HepG2 (cell line): ENCODE measurements at regions not wholly inside any gene's neighbourhood (a gene's known extent, or its start where the extent isn't known, plus 50 kb on each side); places are given as distances from the start of the nearest gene placed in this dataset.

Source experiments
- ARHGAP35 ChIP-seq: sonication (generic); formaldehyde crosslinking; IDR thresholded peaks from 2 replicates; pipeline ENCODE4 v1.9.0; 2022; ENCODE audit warnings: mild to moderate bottlenecking, inconsistent platforms, moderate library complexity, missing genetic modification reagents, borderline replicate concordance
- ASH2L ChIP-seq: fragments of 300-600, 200-600 bp; sonication (generic); IDR thresholded peaks from 2 replicates; pipeline ENCODE4 v1.7.0; 2017; ENCODE audit warnings: low read depth, mild to moderate bottlenecking, moderate library complexity, mixed read lengths, low read length; ENCODE audit not compliant: insufficient read length
- BORCS8-MEF2B ChIP-seq: sonication (generic); formaldehyde crosslinking; IDR thresholded peaks from 2 replicates; pipeline ENCODE4 v1.8.0; 2022; ENCODE audit warnings: mild to moderate bottlenecking, missing genetic modification reagents
- CHCHD3 ChIP-seq: sonication (generic); formaldehyde crosslinking; IDR thresholded peaks from 2 replicates; pipeline ENCODE4 v1.8.0; 2022; ENCODE audit warnings: mild to moderate bottlenecking, missing genetic modification reagents, moderate library complexity
- FIP1L1 ChIP-seq: fragments of 200-400 bp; formaldehyde crosslinking; IDR thresholded peaks from 2 replicates; pipeline ENCODE4 v1.6.1; 2018; ENCODE audit warnings: low read depth, mild to moderate bottlenecking, low read length, moderate library complexity, borderline replicate concordance; ENCODE audit not compliant: insufficient read depth
- MYC ChIP-seq: sonication (generic); formaldehyde crosslinking; IDR thresholded peaks from 2 replicates; pipeline ENCODE4 v1.9.0; 2021; ENCODE audit warnings: missing genetic modification reagents, borderline replicate concordance
- SOX6 ChIP-seq, 2 experiments: fragments of 450-650 bp in 1 of 2; sonication (generic) in 1 of 2; formaldehyde crosslinking in 1 of 2; IDR thresholded peaks; 2 replicates each; pipeline versions ENCODE4 v1.4.0 to v1.6.1; 2017 to 2020; ENCODE audit warnings: antibody characterized with exemption in 1 of 2, mild to moderate bottlenecking in 1 of 2, missing genetic modification reagents in 1 of 2
- TAF15 ChIP-seq: fragments of 200-400 bp; formaldehyde crosslinking; IDR thresholded peaks from one replicate; pipeline ENCODE4 v1.6.1; 2018; ENCODE audit warnings: mild to moderate bottlenecking, low read depth, low read length; ENCODE audit not compliant: poor library complexity, severe bottlenecking
- ZFAT ChIP-seq: sonication (generic); formaldehyde crosslinking; conservative IDR thresholded peaks from 2 replicates; pipeline ENCODE4 v1.8.1; 2023; ENCODE audit warnings: missing genetic modification reagents, inconsistent platforms
- TF ChIP-seq, protein P1 (sequence below), 2 experiments: sonication (generic) in 1 of 2; formaldehyde crosslinking in 1 of 2; IDR thresholded peaks; 2 replicates each; pipeline versions ENCODE4 v1.4.0 to v1.6.1; 2016 to 2020; ENCODE audit warnings: borderline replicate concordance in 1 of 2, low read depth in 1 of 2, mild to moderate bottlenecking in 1 of 2, missing genetic modification reagents in 1 of 2
- TF ChIP-seq, protein P2 (sequence below): sonication (generic); formaldehyde crosslinking; IDR thresholded peaks from 2 replicates; pipeline ENCODE4 v1.4.0; 2020; ENCODE audit warnings: missing genetic modification reagents
- TF ChIP-seq, protein P3 (sequence below): sonication (generic); formaldehyde crosslinking; IDR thresholded peaks from 2 replicates; pipeline ENCODE4 v1.5.0; 2020; ENCODE audit warnings: missing genetic modification reagents
- TF ChIP-seq, protein P4 (sequence below): sonication (generic); formaldehyde crosslinking; IDR thresholded peaks from 2 replicates; pipeline ENCODE4 v1.8.0; 2022; ENCODE audit warnings: missing genetic modification reagents, mild to moderate bottlenecking, moderate library complexity, borderline replicate concordance

DNA sequence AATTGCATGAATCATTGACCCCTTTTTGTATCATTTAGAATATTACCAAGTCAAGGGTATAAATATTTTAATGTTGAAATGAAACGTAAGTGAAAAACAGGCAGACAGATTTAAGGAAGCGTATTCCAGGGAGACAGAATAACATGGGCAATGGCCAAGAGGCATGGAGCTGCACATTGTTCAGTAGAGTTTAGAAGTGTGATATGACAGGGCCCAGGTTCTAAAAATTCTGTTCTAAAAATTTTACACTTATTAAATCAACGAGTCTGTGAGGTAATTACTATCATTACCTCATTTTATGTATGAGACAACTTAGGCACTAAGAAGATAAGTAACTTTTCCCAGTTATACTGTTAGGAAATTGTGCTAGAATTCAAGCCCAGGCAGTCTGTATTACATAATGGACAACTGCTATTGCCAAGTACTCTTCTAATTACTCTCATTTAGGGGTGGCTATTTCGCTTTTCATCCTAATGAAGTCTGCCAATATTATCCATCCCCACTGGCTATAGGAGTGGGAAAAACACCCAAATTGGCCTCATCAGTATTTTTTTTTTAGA lies 103.2 kb upstream of the NAV3 start (continued):
- TF ChIP-seq, protein P1, sequence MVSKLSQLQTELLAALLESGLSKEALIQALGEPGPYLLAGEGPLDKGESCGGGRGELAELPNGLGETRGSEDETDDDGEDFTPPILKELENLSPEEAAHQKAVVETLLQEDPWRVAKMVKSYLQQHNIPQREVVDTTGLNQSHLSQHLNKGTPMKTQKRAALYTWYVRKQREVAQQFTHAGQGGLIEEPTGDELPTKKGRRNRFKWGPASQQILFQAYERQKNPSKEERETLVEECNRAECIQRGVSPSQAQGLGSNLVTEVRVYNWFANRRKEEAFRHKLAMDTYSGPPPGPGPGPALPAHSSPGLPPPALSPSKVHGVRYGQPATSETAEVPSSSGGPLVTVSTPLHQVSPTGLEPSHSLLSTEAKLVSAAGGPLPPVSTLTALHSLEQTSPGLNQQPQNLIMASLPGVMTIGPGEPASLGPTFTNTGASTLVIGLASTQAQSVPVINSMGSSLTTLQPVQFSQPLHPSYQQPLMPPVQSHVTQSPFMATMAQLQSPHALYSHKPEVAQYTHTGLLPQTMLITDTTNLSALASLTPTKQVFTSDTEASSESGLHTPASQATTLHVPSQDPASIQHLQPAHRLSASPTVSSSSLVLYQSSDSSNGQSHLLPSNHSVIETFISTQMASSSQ (IDR thresholded peaks at IDR 0.05; ENCODE audit: low read depth), result no peak
- TF ChIP-seq, protein P1 (CRISPR knock-in tag; IDR thresholded peaks at IDR 0.05; ENCODE audit: borderline replicate concordance), result no peak
- TF ChIP-seq, protein P2, sequence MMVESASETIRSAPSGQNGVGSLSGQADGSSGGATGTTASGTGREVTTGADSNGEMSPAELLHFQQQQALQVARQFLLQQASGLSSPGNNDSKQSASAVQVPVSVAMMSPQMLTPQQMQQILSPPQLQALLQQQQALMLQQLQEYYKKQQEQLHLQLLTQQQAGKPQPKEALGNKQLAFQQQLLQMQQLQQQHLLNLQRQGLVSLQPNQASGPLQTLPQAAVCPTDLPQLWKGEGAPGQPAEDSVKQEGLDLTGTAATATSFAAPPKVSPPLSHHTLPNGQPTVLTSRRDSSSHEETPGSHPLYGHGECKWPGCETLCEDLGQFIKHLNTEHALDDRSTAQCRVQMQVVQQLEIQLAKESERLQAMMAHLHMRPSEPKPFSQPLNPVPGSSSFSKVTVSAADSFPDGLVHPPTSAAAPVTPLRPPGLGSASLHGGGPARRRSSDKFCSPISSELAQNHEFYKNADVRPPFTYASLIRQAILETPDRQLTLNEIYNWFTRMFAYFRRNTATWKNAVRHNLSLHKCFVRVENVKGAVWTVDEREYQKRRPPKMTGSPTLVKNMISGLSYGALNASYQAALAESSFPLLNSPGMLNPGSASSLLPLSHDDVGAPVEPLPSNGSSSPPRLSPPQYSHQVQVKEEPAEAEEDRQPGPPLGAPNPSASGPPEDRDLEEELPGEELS (CRISPR knock-in tag), result no peak
- TF ChIP-seq MYC (CRISPR knock-in tag) (no peak), ASH2L (no peak), CHCHD3 (CRISPR knock-in tag) (no peak), ARHGAP35 (CRISPR knock-in tag) (no peak), BORCS8-MEF2B (CRISPR knock-in tag) (no peak), TAF15 (no peak), FIP1L1 (no peak), ZFAT (CRISPR knock-in tag) (no peak), SOX6 (IDR thresholded peaks at IDR 0.05) (no peak), SOX6 (CRISPR knock-in tag; IDR thresholded peaks at IDR 0.05) (no peak)
- TF ChIP-seq, protein P3, sequence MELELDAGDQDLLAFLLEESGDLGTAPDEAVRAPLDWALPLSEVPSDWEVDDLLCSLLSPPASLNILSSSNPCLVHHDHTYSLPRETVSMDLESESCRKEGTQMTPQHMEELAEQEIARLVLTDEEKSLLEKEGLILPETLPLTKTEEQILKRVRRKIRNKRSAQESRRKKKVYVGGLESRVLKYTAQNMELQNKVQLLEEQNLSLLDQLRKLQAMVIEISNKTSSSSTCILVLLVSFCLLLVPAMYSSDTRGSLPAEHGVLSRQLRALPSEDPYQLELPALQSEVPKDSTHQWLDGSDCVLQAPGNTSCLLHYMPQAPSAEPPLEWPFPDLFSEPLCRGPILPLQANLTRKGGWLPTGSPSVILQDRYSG (CRISPR knock-in tag), result no peak
- TF ChIP-seq, protein P4, sequence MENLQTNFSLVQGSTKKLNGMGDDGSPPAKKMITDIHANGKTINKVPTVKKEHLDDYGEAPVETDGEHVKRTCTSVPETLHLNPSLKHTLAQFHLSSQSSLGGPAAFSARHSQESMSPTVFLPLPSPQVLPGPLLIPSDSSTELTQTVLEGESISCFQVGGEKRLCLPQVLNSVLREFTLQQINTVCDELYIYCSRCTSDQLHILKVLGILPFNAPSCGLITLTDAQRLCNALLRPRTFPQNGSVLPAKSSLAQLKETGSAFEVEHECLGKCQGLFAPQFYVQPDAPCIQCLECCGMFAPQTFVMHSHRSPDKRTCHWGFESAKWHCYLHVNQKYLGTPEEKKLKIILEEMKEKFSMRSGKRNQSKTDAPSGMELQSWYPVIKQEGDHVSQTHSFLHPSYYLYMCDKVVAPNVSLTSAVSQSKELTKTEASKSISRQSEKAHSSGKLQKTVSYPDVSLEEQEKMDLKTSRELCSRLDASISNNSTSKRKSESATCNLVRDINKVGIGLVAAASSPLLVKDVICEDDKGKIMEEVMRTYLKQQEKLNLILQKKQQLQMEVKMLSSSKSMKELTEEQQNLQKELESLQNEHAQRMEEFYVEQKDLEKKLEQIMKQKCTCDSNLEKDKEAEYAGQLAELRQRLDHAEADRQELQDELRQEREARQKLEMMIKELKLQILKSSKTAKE, result no peak
